ENCODE measurements at regions not wholly inside any gene's neighbourhood (a gene's known extent, or its start where the extent isn't known, plus 50 kb on each side); places are given as distances from the start of the nearest gene placed in this dataset.

GRCh38 chr16:50856991-50857390 lies 115.1 kb downstream of the CYLD start:
- DNase-seq, result no peak
- Histone ChIP-seq H3K4ac (ENCODE audit: low read depth, low read length) (no peak overlapping the region), H3K79me1 (ENCODE audit: low read length) (no peaks in the 10 kb centered on the region), H3K56ac (ENCODE audit: low read length) (no peak overlapping the region), H3K18ac (ENCODE audit: low read length) (no peak overlapping the region), H4K8ac (ENCODE audit: low read depth, low read length) (no peak overlapping the region), H3K27me3 (ENCODE audit: insufficient read depth, low read length, poor library complexity) (no peaks in the 10 kb centered on the region), H4K5ac (ENCODE audit: low read length) (no peak overlapping the region), H2AK5ac (ENCODE audit: low read length) (no peak overlapping the region), H3K36me3 (ENCODE audit: control insufficient read depth, insufficient read depth, low read length) (no peaks in the 10 kb centered on the region), H3K79me2 (ENCODE audit: control insufficient read depth, insufficient read depth, low read length) (no peaks in the 10 kb centered on the region), H3K9ac (ENCODE audit: low read length) (no peak overlapping the region), H3K23ac (ENCODE audit: low read length) (no peak overlapping the region), H2BK5ac (ENCODE audit: low read length) (no peak overlapping the region), H3K4me2 (ENCODE audit: low read length) (no peak overlapping the region), H2BK15ac (replicated peaks; ENCODE audit: low read depth) (no peak overlapping the region), H2BK120ac (ENCODE audit: low read depth, low read length) (no peak overlapping the region), H3K4me3 (ENCODE audit: low read length) (no peak overlapping the region), H3K4me1 (ENCODE audit: control insufficient read depth, low read depth, low read length) (no peaks in the 10 kb centered on the region), H3K27ac (ENCODE audit: low read depth, low read length) (no peak overlapping the region)
- WGBS (ENCODE audit: extremely low coverage, insufficient coverage, low lambda C conversion rate), result no CpG with 5 or more reads among the region's 2 CpGs

- Histone ChIP-seq H3K4me3 (ENCODE audit: low read length) (no peak overlapping the region), H4K5ac (ENCODE audit: low read length) (no peak overlapping the region), H3K4me1 (ENCODE audit: control insufficient read depth, low read depth, low read length) (no peaks in the 10 kb centered on the region), H3K27me3 (ENCODE audit: insufficient read depth, low read length, poor library complexity) (no peaks in the 10 kb centered on the region), H3K79me2 (ENCODE audit: control insufficient read depth, insufficient read depth, low read length) (no peaks in the 10 kb centered on the region), H2BK5ac (ENCODE audit: low read length) (no peak overlapping the region), H3K23ac (ENCODE audit: low read length) (no peak overlapping the region), H3K36me3 (ENCODE audit: control insufficient read depth, insufficient read depth, low read length) (no peaks in the 10 kb centered on the region), H3K79me1 (ENCODE audit: low read length) (no peaks in the 10 kb centered on the region), H3K9ac (ENCODE audit: low read length) (no peak overlapping the region), H3K4ac (ENCODE audit: low read depth, low read length) (no peak overlapping the region), H3K56ac (ENCODE audit: low read length) (no peak overlapping the region), H4K8ac (ENCODE audit: low read depth, low read length) (no peak overlapping the region), H3K18ac (ENCODE audit: low read length) (no peak overlapping the region), H2BK120ac (ENCODE audit: low read depth, low read length) (no peak overlapping the region), H2BK15ac (replicated peaks; ENCODE audit: low read depth) (no peak overlapping the region), H3K4me2 (ENCODE audit: low read length) (no peak overlapping the region), H2AK5ac (ENCODE audit: low read length) (no peak overlapping the region), H3K27ac (ENCODE audit: low read depth, low read length) (no peak overlapping the region)
- no CpG with 5 or more reads among the region's 1 CpG for WGBS (ENCODE audit: extremely low coverage, insufficient coverage, low lambda C conversion rate)
- DNase-seq, result no peak
Measured at GRCh38 chr16:50853329-50853728, 111.4 kb downstream of the CYLD start.

Small RNA genes in the stretch of these regions (small RNA-seq; reads per million reads assigned to genes)
- gene RNA5SP426 (ENCODE audit: insufficient read depth), result 190 reads per million, percentile 97 among the genes with 10 or more reads in this experiment
